Erythroblast (primary cell): ENCODE measurements at regions not wholly inside any gene's neighbourhood (a gene's known extent, or its start where the extent isn't known, plus 50 kb on each side); places are given as distances from the start of the nearest gene placed in this dataset.

ENCODE experiments used
- GATA1 ChIP-seq: IDR thresholded peaks from 2 replicates; pipeline ENCODE4 v1.6.1; 2011; ENCODE audit warnings: low read depth, mild to moderate bottlenecking, control low read depth, low read length, moderate library complexity
- POLR2A ChIP-seq: IDR thresholded peaks from 2 replicates; pipeline ENCODE4 v1.6.1; 2011; ENCODE audit warnings: mild to moderate bottlenecking, low read length

DNA sequence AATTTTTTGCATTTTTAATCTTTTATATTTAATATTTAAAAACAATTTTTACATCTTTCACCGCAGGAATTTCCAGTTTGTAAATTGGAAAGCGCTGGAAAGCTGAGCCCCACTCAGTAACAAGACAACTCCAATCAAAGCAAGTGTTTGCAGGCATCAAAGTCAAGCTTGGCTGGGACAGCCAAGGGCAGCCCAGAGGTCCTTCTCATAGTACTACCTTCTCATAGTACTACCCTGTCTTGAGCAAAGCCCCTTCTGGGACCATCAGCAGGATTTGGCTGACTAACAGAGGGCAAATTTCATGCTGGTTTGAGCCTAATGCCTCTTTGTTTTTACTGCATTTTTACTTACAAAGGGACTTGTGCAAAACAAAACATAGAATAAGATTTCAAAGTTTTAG is 228.3 kb downstream of the SIM1 start:
- TF ChIP-seq POLR2A (no peak), GATA1 (no peak)
